ENCODE measurements at regions not wholly inside any gene's neighbourhood (a gene's known extent, or its start where the extent isn't known, plus 50 kb on each side); places are given as distances from the start of the nearest gene placed in this dataset.

- DNase-seq (ENCODE audit: low read depth in 2 of 3, low spot score in 2 of 3) = peak in 1 of 3 donors; percentile 41
Observed at GRCh38 chr7:106774768-106775551, 90.1 kb upstream of the PIK3CG start.

- DNase-seq (ENCODE audit: low read depth in 2 of 3, low spot score in 2 of 3) = no peak
Observed at GRCh38 chr7:106775552-106775936, 89.5 kb upstream of the PIK3CG start.

- DNase-seq (ENCODE audit: low read depth in 2 of 3, low spot score in 2 of 3) = no peak
Observed at GRCh38 chr7:106775975-106776607, 89.0 kb upstream of the PIK3CG start.

GRCh38 chr7:106776618-106777347 lies 88.3 kb upstream of the PIK3CG start:
- no peak for DNase-seq (ENCODE audit: low read depth in 2 of 3, low spot score in 2 of 3)

- DNase-seq (ENCODE audit: low read depth in 2 of 3, low spot score in 2 of 3) = no peak
Observed at GRCh38 chr7:106777674-106778299, 87.3 kb upstream of the PIK3CG start.

GRCh38 chr7:106778656-106779250 lies 86.3 kb upstream of the PIK3CG start:
- no peak for DNase-seq (ENCODE audit: low read depth in 2 of 3, low spot score in 2 of 3)

- DNase-seq (ENCODE audit: low read depth in 2 of 3, low spot score in 2 of 3) = peak in 1 of 3 donors; percentile 30
Observed at GRCh38 chr7:106779877-106780276, 85.2 kb upstream of the PIK3CG start.

- DNase-seq (ENCODE audit: low read depth in 2 of 3, low spot score in 2 of 3) = no peak
Observed at GRCh38 chr7:106781007-106781406, 84.1 kb upstream of the PIK3CG start.

- DNase-seq (ENCODE audit: low read depth in 2 of 3, low spot score in 2 of 3) = no peak
Observed at GRCh38 chr7:106781828-106782544, 83.1 kb upstream of the PIK3CG start.

- no peak for DNase-seq (ENCODE audit: low read depth in 2 of 3, low spot score in 2 of 3)
Observed at GRCh38 chr7:106783286-106783685, 81.8 kb upstream of the PIK3CG start.

- DNase-seq (ENCODE audit: low read depth in 2 of 3, low spot score in 2 of 3) = no peak
Observed at GRCh38 chr7:106788637-106789036, 76.4 kb upstream of the PIK3CG start.

GRCh38 chr7:106791526-106791925 lies 73.6 kb upstream of the PIK3CG start:
- no peak for DNase-seq (ENCODE audit: low read depth in 2 of 3, low spot score in 2 of 3)

GRCh38 chr7:106792233-106792926 lies 72.7 kb upstream of the PIK3CG start:
- DNase-seq (ENCODE audit: low read depth in 2 of 3, low spot score in 2 of 3) = no peak

- peak; percentile 36 to 62 (median 37) for DNase-seq (ENCODE audit: low read depth in 2 of 3, low spot score in 2 of 3)
Observed at GRCh38 chr7:106793015-106793975, 71.8 kb upstream of the PIK3CG start.

GRCh38 chr7:106794276-106795083 lies 70.6 kb upstream of the PIK3CG start:
- DNase-seq (ENCODE audit: low read depth in 2 of 3, low spot score in 2 of 3) = no peak

- no peak for DNase-seq (ENCODE audit: low read depth in 2 of 3, low spot score in 2 of 3)
Observed at GRCh38 chr7:106795084-106795876, 69.8 kb upstream of the PIK3CG start.

- no peak for DNase-seq (ENCODE audit: low read depth in 2 of 3, low spot score in 2 of 3)
Observed at GRCh38 chr7:106795877-106796231, 69.2 kb upstream of the PIK3CG start.
